K562 (cell line): ENCODE measurements at regions not wholly inside any gene's neighbourhood (a gene's known extent, or its start where the extent isn't known, plus 50 kb on each side); places are given as distances from the start of the nearest gene placed in this dataset.

Source experiments
- ATAC-seq: fragments of 200-7000 bp; cut with Tn5 transposase; 3 replicates; pipeline ENCODE4 v1.9.1; 2020; ENCODE audit warnings: moderate library complexity
- BruUV-seq: library from RNA; stranded (reverse); fragments of 400-500 nt; replicated peaks from 2 replicates; lab custom pipeline; 2021; lab: Mats Ljungman, UMichigan
- CTCF ChIA-PET: fragments of 300-600 bp; formaldehyde crosslinking; extraction: SDS; loops from one replicate; lab custom pipeline; 2021; ENCODE audit warnings: low intra/inter-chr PET ratio; lab: Yijun Ruan, JAX
- POLR2A ChIA-PET: fragments of 300-600, 350-650 bp; sonication (Branson Sonifier 250); formaldehyde crosslinking; extraction: SDS; loops from one replicate; lab custom pipeline; 2021; ENCODE audit warnings: antibody characterized with exemption, inconsistent platforms; lab: Yijun Ruan, JAX
- DNase-seq, 4 experiments: peaks; one replicate each; pipeline versions ENCODE4 v3.0.0 to v3.0.0-alpha.2; 2011 to 2018; ENCODE audit warnings: low spot score in 3 of 4, mixed read lengths in 3 of 4; ENCODE audit errors: extremely low read depth in 1 of 4
- FAIRE-seq: peaks from 2 replicates; lab custom pipeline; 2011; peaks lifted over from hg19 to GRCh38; lab: Jason Lieb, UNC
- H2AFZ ChIP-seq: 2 replicates; pipeline ENCODE4 v1.6.0; 2011; ENCODE audit warnings: low read depth, low read length, control low read depth, inconsistent platforms
- H3K27ac ChIP-seq: fragments of 200-600 bp; 3 replicates; pipeline ENCODE4 v1.8.0; 2011; ENCODE audit warnings: low read depth, mild to moderate bottlenecking, control low read depth, inconsistent platforms, low read length, moderate library complexity, mixed read lengths; ENCODE audit errors: extremely low read depth
- H3K27me3 ChIP-seq, 2 experiments: fragments of 300-600 bp in 1 of 2; 2 replicates in 1 of 2; 3 replicates in 1 of 2; pipeline versions ENCODE4 v1.6.0 to v1.8.0; 2011; ENCODE audit warnings: inconsistent platforms in 2 of 2, low read length in 2 of 2, mild to moderate bottlenecking in 1 of 2, mixed read lengths in 1 of 2, moderate library complexity in 1 of 2; ENCODE audit not compliant: control insufficient read depth in 2 of 2, insufficient read depth in 2 of 2
- H3K36me3 ChIP-seq: fragments of 300-600 bp; 3 replicates; pipeline ENCODE4 v1.8.0; 2011; ENCODE audit warnings: mild to moderate bottlenecking, low read length, inconsistent platforms; ENCODE audit not compliant: control insufficient read depth, insufficient read depth
- H3K4me1 ChIP-seq, 2 experiments: fragments of 200-600 bp in 1 of 2; replicated peaks in 1 of 2; 2 replicates in 1 of 2; 3 replicates in 1 of 2; pipeline versions ENCODE4 v1.5.1 to v1.8.0; 2011; ENCODE audit warnings: inconsistent platforms in 2 of 2, low read length in 2 of 2, mild to moderate bottlenecking in 1 of 2, mixed read lengths in 1 of 2, moderate library complexity in 1 of 2; ENCODE audit not compliant: control insufficient read depth in 2 of 2, insufficient read depth in 2 of 2
- H3K4me2 ChIP-seq: 2 replicates; pipeline ENCODE4 v1.6.1; 2011; ENCODE audit warnings: low read length, control low read depth, inconsistent platforms, mixed read lengths; ENCODE audit not compliant: insufficient read depth
- H3K4me3 ChIP-seq: fragments of 200-600 bp; sonication (generic), shearing (Covaris generic); 2 replicates; pipeline ENCODE4 v1.5.1; 2016; ENCODE audit warnings: control low read depth, inconsistent platforms
- H3K79me2 ChIP-seq: fragments of 200-600 bp; 3 replicates; pipeline ENCODE4 v1.8.0; 2011; ENCODE audit warnings: low read length, inconsistent platforms; ENCODE audit not compliant: control insufficient read depth, insufficient read depth
- H3K9ac ChIP-seq, 2 experiments: 2 replicates each; pipeline versions ENCODE4 v1.6.0 to v1.6.1; 2011; ENCODE audit warnings: low read depth in 2 of 2, low read length in 2 of 2, control low read depth in 1 of 2, inconsistent platforms in 1 of 2, mild to moderate bottlenecking in 1 of 2, mixed read lengths in 1 of 2; ENCODE audit not compliant: insufficient read depth in 1 of 2
- H3K9me1 ChIP-seq: one replicate; pipeline ENCODE4 v1.6.0; 2011; ENCODE audit warnings: inconsistent platforms, mild to moderate bottlenecking, low read length, moderate library complexity; ENCODE audit not compliant: control insufficient read depth, insufficient read depth
- H3K9me3 ChIP-seq: replicated peaks from 2 replicates; pipeline ENCODE4 v1.5.1; 2011; ENCODE audit warnings: low read depth, low read length, inconsistent platforms; ENCODE audit not compliant: control insufficient read depth, insufficient read depth
- H4K20me1 ChIP-seq: replicated peaks from 2 replicates; pipeline ENCODE4 v1.6.1; 2011; ENCODE audit warnings: low read length, inconsistent platforms, mixed read lengths; ENCODE audit not compliant: control insufficient read depth, insufficient read depth
- ARID1B ChIP-seq: fragments of 450-650 bp; IDR thresholded peaks from 2 replicates; pipeline ENCODE4 v1.6.1; 2016; ENCODE audit warnings: antibody characterized with exemption, mild to moderate bottlenecking, inconsistent platforms
- EP400 ChIP-seq: fragments of 450-650 bp; IDR thresholded peaks from 2 replicates; pipeline ENCODE4 v1.6.1; 2017; ENCODE audit warnings: antibody characterized with exemption, mild to moderate bottlenecking, moderate library complexity
- GABPB2 ChIP-seq: fragments of 250-450 bp; sonication (Bioruptor Pico); conservative IDR thresholded peaks from 2 replicates; pipeline ENCODE4 v1.5.1; 2021; ENCODE audit warnings: mild to moderate bottlenecking
- HDAC3 ChIP-seq: fragments of 450-650 bp; IDR thresholded peaks from 2 replicates; pipeline ENCODE4 v1.6.1; 2018; ENCODE audit warnings: borderline replicate concordance, mild to moderate bottlenecking, moderate library complexity; ENCODE audit not compliant: partially characterized antibody
- HDAC8 ChIP-seq: fragments of 450-650 bp; IDR thresholded peaks from 2 replicates; pipeline ENCODE4 v1.6.1; 2016; ENCODE audit warnings: mild to moderate bottlenecking, missing genetic modification characterization, moderate library complexity, missing compliant biosample characterization
- HMG20A ChIP-seq: fragments of 450-650 bp; formaldehyde crosslinking; conservative IDR thresholded peaks from 2 replicates; pipeline ENCODE4 v1.4.0; 2020; ENCODE audit warnings: mild to moderate bottlenecking, mixed read lengths
- HOMEZ ChIP-seq: fragments of 250-450 bp; sonication (Bioruptor Pico); IDR thresholded peaks from 2 replicates; pipeline ENCODE4 v1.4.0; 2020; ENCODE audit warnings: mild to moderate bottlenecking, moderate library complexity
- NR2F6 ChIP-seq: fragments of 450-650 bp; formaldehyde crosslinking; IDR thresholded peaks from 2 replicates; pipeline ENCODE4 v1.4.0; 2020; ENCODE audit warnings: mild to moderate bottlenecking
- SMARCC2 ChIP-seq: fragments of 450-650 bp; IDR thresholded peaks from 2 replicates; pipeline ENCODE4 v1.6.1; 2017; ENCODE audit warnings: antibody characterized with exemption, moderate library complexity, mild to moderate bottlenecking, low read depth
- TCF3 ChIP-seq: sonication (generic); formaldehyde crosslinking; IDR thresholded peaks from 2 replicates; pipeline ENCODE4 v1.4.0; 2020; ENCODE audit warnings: mild to moderate bottlenecking, missing genetic modification reagents
- ZBTB33 ChIP-seq: sonication (generic); formaldehyde crosslinking; IDR thresholded peaks from 2 replicates; pipeline ENCODE4 v1.8.1; 2023; ENCODE audit warnings: mild to moderate bottlenecking, missing genetic modification reagents
- ZFP1 ChIP-seq: fragments of 450-650 bp; formaldehyde crosslinking; IDR thresholded peaks from 2 replicates; pipeline ENCODE4 v1.4.0; 2020; ENCODE audit warnings: mild to moderate bottlenecking, mixed read lengths
- WGBS: fragments of 100-300 bp; shearing (Covaris generic); methylation state at CpG from one replicate; pipeline ENCODE4 v1.1.6; 2016; ENCODE audit warnings: low coverage, mixed read lengths; ENCODE audit not compliant: insufficient coverage; ENCODE audit errors: missing lambda C conversion rate; 5-methylcytosine and 5-hydroxymethylcytosine counted together
- in situ Hi-C: fragments of 300-500 bp; cut with MboI; formaldehyde crosslinking; loops from 4 replicates; pipeline ENCODE4 v1.15.0; 2018; ENCODE audit warnings: inconsistent platforms, mixed read lengths
- intact Hi-C: fragments of 100-400 bp; cut with micrococcal nuclease; formaldehyde crosslinking; loops from 2 replicates; pipeline ENCODE4 v1.14.2; 2022
- TF ChIP-seq, protein P1 (sequence below): sonication (generic); formaldehyde crosslinking; IDR thresholded peaks from 2 replicates; pipeline ENCODE4 v1.8.1; 2022; ENCODE audit warnings: missing genetic modification reagents

DNA sequence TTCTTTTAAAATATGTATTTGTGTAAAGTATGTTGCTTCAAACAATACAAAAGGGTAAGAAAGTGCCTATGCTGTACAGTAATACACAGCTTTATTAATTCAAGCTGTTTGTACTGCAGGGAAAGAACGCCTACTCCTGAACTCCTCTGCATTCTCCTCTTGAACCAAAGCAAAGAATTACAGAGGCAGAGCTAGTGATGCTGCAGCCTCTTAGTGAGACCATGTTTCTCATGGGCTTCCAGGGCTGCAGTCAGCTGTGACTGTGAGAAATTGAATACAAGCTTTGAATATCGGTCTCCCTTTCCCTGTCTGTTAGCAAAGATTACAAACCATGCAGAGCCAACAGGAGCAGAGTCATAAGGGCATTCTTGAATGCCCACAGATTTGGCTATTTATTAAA is 248.5 kb downstream of the SLITRK1 start:
- H4K20me1 ChIP-seq = no peaks in the 10 kb centered on the region
- ATAC-seq (no peak), FAIRE-seq (no peak), DNase-seq (no peak)
- no peak overlapping the region for H2AFZ ChIP-seq
- H3K9ac ChIP-seq = no peak overlapping the region
- POLR2A ChIA-PET = no interaction called here
- H3K9me1 ChIP-seq = no peaks in the 10 kb centered on the region
- intact Hi-C loops (no loop called here), in situ Hi-C loops (no loop called here)
- TF ChIP-seq NR2F6 (CRISPR knock-in tag) = no peak
- TF ChIP-seq SMARCC2 = no peak
- no peak for TF ChIP-seq HDAC8 (tag)
- H3K9me3 ChIP-seq = no peaks in the 10 kb centered on the region
- H3K36me3 ChIP-seq = no peaks in the 10 kb centered on the region
- no peaks in the 10 kb centered on the region for H3K79me2 ChIP-seq
- H3K4me3 ChIP-seq = no peak overlapping the region
- CTCF ChIA-PET = no interaction called here
- no peaks in the 10 kb centered on the region for H3K27me3 ChIP-seq
- H3K4me1 ChIP-seq = no peaks in the 10 kb centered on the region
- no TSS peak for BruUV-seq
- 0% methylated on average over 2 of the region's 2 CpGs for WGBS
- no peak overlapping the region for H3K27ac ChIP-seq
- no peak overlapping the region for H3K4me2 ChIP-seq

GRCh38 chr13:83622422-83622784 is 259.9 kb downstream of the SLITRK1 start:
- intact Hi-C loops = no loop called here

More at GRCh38 chr13:83622422-83622784, 259.9 kb downstream of the SLITRK1 start:
- POLR2A ChIA-PET = no interaction called here
- no peak for FAIRE-seq
- in situ Hi-C loops = no loop called here
- Histone ChIP-seq H3K4me2 (no peak overlapping the region), H3K9me3 (no peaks in the 10 kb centered on the region), H3K4me3 (no peak overlapping the region), H3K4me1 (no peaks in the 10 kb centered on the region), H4K20me1 (no peaks in the 10 kb centered on the region), H3K27me3 (no peaks in the 10 kb centered on the region), H3K9ac (no peak overlapping the region), H3K27ac (no peak overlapping the region), H3K36me3 (no peaks in the 10 kb centered on the region), H2AFZ (no peak overlapping the region), H3K79me2 (no peaks in the 10 kb centered on the region), H3K9me1 (no peaks in the 10 kb centered on the region)
- no peak for DNase-seq
- no peak for ATAC-seq
- 0% methylated on average over 1 of the region's 2 CpGs for WGBS
- CTCF ChIA-PET = no interaction called here
- no peak for TF ChIP-seq ZFP1 (CRISPR knock-in tag)
- no peak for TF ChIP-seq ZBTB33 (CRISPR knock-in tag)
- no peak for TF ChIP-seq ARID1B
- no peak for TF ChIP-seq EP400
- TF ChIP-seq HMG20A (CRISPR knock-in tag) = no peak
- TF ChIP-seq HDAC3 = no peak
- no peak for TF ChIP-seq TCF3 (CRISPR knock-in tag)
- TF ChIP-seq GABPB2 (CRISPR knock-in tag) = no peak
- TF ChIP-seq HOMEZ (CRISPR knock-in tag) = no peak
- TF ChIP-seq, protein P1, sequence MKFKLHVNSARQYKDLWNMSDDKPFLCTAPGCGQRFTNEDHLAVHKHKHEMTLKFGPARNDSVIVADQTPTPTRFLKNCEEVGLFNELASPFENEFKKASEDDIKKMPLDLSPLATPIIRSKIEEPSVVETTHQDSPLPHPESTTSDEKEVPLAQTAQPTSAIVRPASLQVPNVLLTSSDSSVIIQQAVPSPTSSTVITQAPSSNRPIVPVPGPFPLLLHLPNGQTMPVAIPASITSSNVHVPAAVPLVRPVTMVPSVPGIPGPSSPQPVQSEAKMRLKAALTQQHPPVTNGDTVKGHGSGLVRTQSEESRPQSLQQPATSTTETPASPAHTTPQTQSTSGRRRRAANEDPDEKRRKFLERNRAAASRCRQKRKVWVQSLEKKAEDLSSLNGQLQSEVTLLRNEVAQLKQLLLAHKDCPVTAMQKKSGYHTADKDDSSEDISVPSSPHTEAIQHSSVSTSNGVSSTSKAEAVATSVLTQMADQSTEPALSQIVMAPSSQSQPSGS (CRISPR knock-in tag) = no peak
- BruUV-seq = no TSS peak
